GM18861 (cell line): ENCODE measurements at regions not wholly inside any gene's neighbourhood (a gene's known extent, or its start where the extent isn't known, plus 50 kb on each side); places are given as distances from the start of the nearest gene placed in this dataset.

ENCODE experiments used
- ATAC-seq: cut with Tn5 transposase; IDR thresholded peaks from one replicate; pipeline ENCODE4 v1.9.1; 2021; ENCODE audit not compliant: unreplicated experiment

GRCh38 chr5:143730112-143730801 lies 81.7 kb upstream of the HMHB1 start:
- ATAC-seq: no peak

- no peak for ATAC-seq
Observed at GRCh38 chr5:143729334-143729946, 82.5 kb upstream of the HMHB1 start.

- no peak for ATAC-seq
Observed at GRCh38 chr5:143723159-143723558, 88.8 kb upstream of the HMHB1 start.

GRCh38 chr5:143721925-143722324 lies 90.0 kb upstream of the HMHB1 start:
- ATAC-seq: no peak

GRCh38 chr5:143720689-143721088 lies 91.3 kb upstream of the HMHB1 start:
- ATAC-seq: no peak

GRCh38 chr5:143717400-143717799 lies 94.6 kb upstream of the HMHB1 start:
- ATAC-seq: no peak

GRCh38 chr5:143716881-143717280 lies 95.1 kb upstream of the HMHB1 start:
- ATAC-seq: no peak

GRCh38 chr5:143715616-143716015 lies 96.3 kb upstream of the HMHB1 start:
- ATAC-seq: no peak

- ATAC-seq: peak; percentile 79
Observed at GRCh38 chr5:143714629-143715028, 97.3 kb upstream of the HMHB1 start.

GRCh38 chr5:143713047-143714003 lies 98.6 kb upstream of the HMHB1 start:
- ATAC-seq: no peak

- ATAC-seq: no peak
Observed at GRCh38 chr5:143708672-143709071, 103.3 kb upstream of the HMHB1 start.

- ATAC-seq: no peak
Observed at GRCh38 chr5:143707806-143708205, 104.2 kb upstream of the HMHB1 start.

- ATAC-seq: no peak
Observed at GRCh38 chr5:143705381-143705780, 106.6 kb upstream of the HMHB1 start.

- ATAC-seq: no peak
Observed at GRCh38 chr5:143703659-143704058, 108.3 kb upstream of the HMHB1 start.

GRCh38 chr5:143701493-143701892 lies 110.5 kb upstream of the HMHB1 start:
- ATAC-seq: no peak

- ATAC-seq: no peak
Observed at GRCh38 chr5:143700994-143701393, 111.0 kb upstream of the HMHB1 start.

GRCh38 chr5:143699121-143699520 lies 112.8 kb upstream of the HMHB1 start:
- no peak for ATAC-seq

GRCh38 chr5:143698574-143698973 lies 113.4 kb upstream of the HMHB1 start:
- no peak for ATAC-seq

- ATAC-seq: no peak
Observed at GRCh38 chr5:143696921-143697320, 115.0 kb upstream of the HMHB1 start.

GRCh38 chr5:143695941-143696340 lies 116.0 kb upstream of the HMHB1 start:
- ATAC-seq: no peak

- no peak for ATAC-seq
Observed at GRCh38 chr5:143695244-143695864, 116.6 kb upstream of the HMHB1 start.
